ENCODE measurements at regions not wholly inside any gene's neighbourhood (a gene's known extent, or its start where the extent isn't known, plus 50 kb on each side); places are given as distances from the start of the nearest gene placed in this dataset.
"Not testable (repeated sequence)": the region's sequence is repeated elsewhere in the genome, so short reads cannot be mapped to it uniquely, and the experiment has no call there.

- Histone ChIP-seq H3K27me3 (no peaks in the 10 kb centered on the region), H3K4me1 (peaks cover 8 to 15% of the 10 kb centered on the region in 2 donors), H3K27ac (no peak overlapping the region), H3K36me3 (no peaks in the 10 kb centered on the region), H3K4me3 (replicated peaks in 1 of 3) (no peak overlapping the region), H3K9me3 (no peaks in the 10 kb centered on the region)
- intact Hi-C loops (cut with DNase I), result no loop called here
- DNase-seq, result no peak
- TF ChIP-seq, protein P1, sequence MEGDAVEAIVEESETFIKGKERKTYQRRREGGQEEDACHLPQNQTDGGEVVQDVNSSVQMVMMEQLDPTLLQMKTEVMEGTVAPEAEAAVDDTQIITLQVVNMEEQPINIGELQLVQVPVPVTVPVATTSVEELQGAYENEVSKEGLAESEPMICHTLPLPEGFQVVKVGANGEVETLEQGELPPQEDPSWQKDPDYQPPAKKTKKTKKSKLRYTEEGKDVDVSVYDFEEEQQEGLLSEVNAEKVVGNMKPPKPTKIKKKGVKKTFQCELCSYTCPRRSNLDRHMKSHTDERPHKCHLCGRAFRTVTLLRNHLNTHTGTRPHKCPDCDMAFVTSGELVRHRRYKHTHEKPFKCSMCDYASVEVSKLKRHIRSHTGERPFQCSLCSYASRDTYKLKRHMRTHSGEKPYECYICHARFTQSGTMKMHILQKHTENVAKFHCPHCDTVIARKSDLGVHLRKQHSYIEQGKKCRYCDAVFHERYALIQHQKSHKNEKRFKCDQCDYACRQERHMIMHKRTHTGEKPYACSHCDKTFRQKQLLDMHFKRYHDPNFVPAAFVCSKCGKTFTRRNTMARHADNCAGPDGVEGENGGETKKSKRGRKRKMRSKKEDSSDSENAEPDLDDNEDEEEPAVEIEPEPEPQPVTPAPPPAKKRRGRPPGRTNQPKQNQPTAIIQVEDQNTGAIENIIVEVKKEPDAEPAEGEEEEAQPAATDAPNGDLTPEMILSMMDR (IDR thresholded peaks at IDR 0.05), result no peak
- TF ChIP-seq POLR2A (IDR thresholded peaks at IDR 0.05), result no peak
- 91 to 95% methylated on average over 3 of the region's 3 CpGs for WGBS, 2 donors
Measured at GRCh38 chr3:185995352-185995751, 57.5 kb upstream of the TRA2B start.

DNA sequence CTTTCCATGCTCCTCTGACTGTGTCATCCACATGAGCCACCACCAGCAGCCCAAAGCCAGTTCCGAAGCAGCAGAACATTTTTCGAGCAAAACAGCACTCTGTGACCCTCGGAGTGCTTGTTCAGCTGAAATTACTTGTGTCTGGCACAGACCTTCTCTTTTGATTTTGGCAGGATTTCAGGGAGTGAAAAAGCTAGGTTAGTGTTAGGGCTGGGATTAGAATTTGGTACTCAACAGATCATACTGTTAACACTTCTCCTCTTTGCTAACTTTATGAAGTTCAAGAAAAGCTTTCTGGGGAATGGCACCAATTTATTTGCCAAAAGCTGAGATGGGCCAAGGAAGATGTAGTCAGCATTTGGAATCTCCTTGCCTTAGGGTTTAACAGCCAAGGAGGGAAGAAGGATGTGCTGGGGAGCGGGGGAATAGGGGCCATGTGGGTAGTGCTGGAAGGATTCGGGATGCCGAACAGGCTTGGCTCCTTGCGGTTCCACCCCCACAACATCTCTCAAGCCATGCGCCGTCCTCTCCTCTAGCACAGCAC is 55.1 kb upstream of the TRA2B start:
- Histone ChIP-seq H3K4me1 (peaks cover 8 to 15% of the 10 kb centered on the region in 2 donors), H3K9me3 (no peaks in the 10 kb centered on the region), H3K4me3 (replicated peaks in 1 of 3) (no peak overlapping the region), H3K27me3 (no peaks in the 10 kb centered on the region), H3K36me3 (no peaks in the 10 kb centered on the region), H3K27ac (peak overlapping the region in 2 of 3 donors; percentile 42 to 76)
- intact Hi-C loops (cut with DNase I), result no loop called here
- peak; percentile 69 to 79 for DNase-seq
- TF ChIP-seq, protein P1 (IDR thresholded peaks at IDR 0.05), result no peak
- no peak for TF ChIP-seq POLR2A (IDR thresholded peaks at IDR 0.05)
- 37 to 44% methylated on average over 9 of the region's 9 CpGs for WGBS, 2 donors

- DNase-seq; H3K4me3 ChIP-seq (replicated peaks in 1 of 3); H3K27ac ChIP-seq; H3K36me3 ChIP-seq; H3K27me3 ChIP-seq; intact Hi-C loops (cut with DNase I); H3K9me3 ChIP-seq: not testable (repeated sequence)
- WGBS, 2 donors, result 95 to 99% methylated on average over 4 of the region's 4 CpGs
- peaks cover 8 to 15% of the 10 kb centered on the region in 2 donors for H3K4me1 ChIP-seq
Measured at GRCh38 chr3:185990995-185991394, 53.2 kb upstream of the TRA2B start.

GRCh38 chr3:185989511-185989910 is 51.7 kb upstream of the TRA2B start:
- WGBS, 2 donors, result 87 to 89% methylated on average over 3 of the region's 3 CpGs
- H3K27me3 ChIP-seq, result no peaks in the 10 kb centered on the region
- no peak overlapping the region for H3K4me3 ChIP-seq (replicated peaks in 1 of 3)
- intact Hi-C loops (cut with DNase I), result no loop called here
- no peak for TF ChIP-seq POLR2A (IDR thresholded peaks at IDR 0.05)
- TF ChIP-seq, protein P1 (IDR thresholded peaks at IDR 0.05), result no peak
- no peak overlapping the region for H3K27ac ChIP-seq
- no peak for DNase-seq
- no peaks in the 10 kb centered on the region for H3K9me3 ChIP-seq
- peaks cover 8 to 18% of the 10 kb centered on the region in 2 donors for H3K4me1 ChIP-seq
- no peaks in the 10 kb centered on the region for H3K36me3 ChIP-seq

DNA sequence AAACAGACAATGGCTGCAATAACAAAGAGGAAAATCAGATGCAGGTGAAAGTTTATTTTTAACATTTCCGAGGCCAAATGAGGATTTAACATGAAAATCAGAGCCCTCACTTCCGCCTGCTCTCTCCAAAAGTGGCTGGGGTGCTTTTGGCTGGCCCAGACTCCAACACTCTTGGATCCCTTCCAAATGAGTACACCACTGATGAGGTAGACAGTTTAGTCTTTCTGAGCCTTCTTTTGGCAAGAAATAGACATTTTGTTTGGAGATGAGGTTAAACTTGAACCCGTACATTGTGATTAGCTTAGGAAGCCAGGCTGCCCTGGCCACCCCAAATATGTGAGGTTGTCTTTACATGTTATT is 51.0 kb upstream of the TRA2B start:
- TF ChIP-seq POLR2A (IDR thresholded peaks at IDR 0.05), result no peak
- TF ChIP-seq, protein P1 (IDR thresholded peaks at IDR 0.05), result no peak
- intact Hi-C loops (cut with DNase I), result no loop called here
- no peak overlapping the region for H3K27ac ChIP-seq
- DNase-seq, result peak in 1 of 2 donors; percentile 30
- H3K36me3 ChIP-seq, result no peaks in the 10 kb centered on the region
- H3K27me3 ChIP-seq, result no peaks in the 10 kb centered on the region
- H3K4me1 ChIP-seq, result peaks cover 9 to 25% of the 10 kb centered on the region in 2 donors
- H3K4me3 ChIP-seq (replicated peaks in 1 of 3), result no peak overlapping the region
- H3K9me3 ChIP-seq, result no peaks in the 10 kb centered on the region
- WGBS, 2 donors, result 62 to 77% methylated on average over 3 of the region's 3 CpGs
